H54 (cell line): ENCODE measurements at regions not wholly inside any gene's neighbourhood (a gene's known extent, or its start where the extent isn't known, plus 50 kb on each side); places are given as distances from the start of the nearest gene placed in this dataset.

Experiments
- DNase-seq: peaks from one replicate; pipeline ENCODE4 v3.0.0; 2011; ENCODE audit warnings: low spot score, mixed read lengths; ENCODE audit not compliant: insufficient read length
- FAIRE-seq: peaks from 3 replicates; lab custom pipeline; 2011; peaks lifted over from hg19 to GRCh38; lab: Jason Lieb, UNC
- POLR2A ChIP-seq: IDR thresholded peaks from 2 replicates; pipeline ENCODE4 v1.6.1; 2011; ENCODE audit warnings: low read depth, mild to moderate bottlenecking, low read length

DNA sequence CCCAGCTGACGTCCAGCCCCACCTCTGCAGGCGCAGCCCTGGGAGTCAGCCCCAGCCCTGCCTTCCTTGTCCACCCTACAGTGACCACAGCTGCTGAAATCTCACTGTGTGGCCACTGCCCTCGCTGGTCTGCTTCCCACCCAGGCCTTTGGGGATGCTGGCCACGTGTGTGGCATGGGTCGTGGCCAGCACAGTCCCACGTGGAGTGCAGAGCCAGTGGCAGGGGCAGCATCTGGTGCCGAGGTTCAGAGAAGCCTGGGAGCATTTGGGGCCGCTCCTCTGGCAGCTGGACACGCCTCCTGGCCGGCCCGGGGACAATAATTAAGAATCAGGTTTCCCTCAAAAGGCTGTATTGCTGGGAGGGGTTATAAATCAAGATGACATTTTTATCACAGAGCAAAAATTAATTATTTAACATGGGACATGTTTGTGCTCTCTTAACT lies 92.1 kb downstream of the HMX1 start:
- no peak for FAIRE-seq

GRCh38 chr4:8778760-8779159 lies 92.9 kb downstream of the HMX1 start:
- no peak for TF ChIP-seq POLR2A
- FAIRE-seq (no peak), DNase-seq (no peak)

More for the DNA sequence above, 92.1 kb downstream of the HMX1 start:
- TF ChIP-seq POLR2A, result no peak
- no peak for DNase-seq

DNA sequence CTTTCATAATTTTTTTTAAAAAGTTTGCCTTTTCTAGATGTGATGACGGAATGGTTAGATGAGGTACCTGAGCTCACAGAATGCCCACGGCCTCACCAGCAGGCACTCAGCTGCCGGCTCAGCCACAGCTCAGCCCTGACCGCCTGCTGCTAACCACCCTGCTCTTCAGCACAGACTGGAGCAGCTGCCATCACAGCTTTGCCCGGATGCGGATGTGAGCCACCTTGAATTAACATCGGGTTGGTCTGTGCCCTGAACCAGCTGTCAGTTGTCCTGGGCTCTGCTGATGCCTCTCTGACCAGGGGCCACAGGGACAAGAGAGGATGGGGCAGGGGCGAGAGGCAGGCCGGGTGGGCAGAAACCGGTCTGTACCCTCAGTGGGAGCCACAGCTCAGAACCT lies 93.3 kb downstream of the HMX1 start:
- TF ChIP-seq POLR2A, result no peak
- no peak for FAIRE-seq
- DNase-seq, result no peak

DNA sequence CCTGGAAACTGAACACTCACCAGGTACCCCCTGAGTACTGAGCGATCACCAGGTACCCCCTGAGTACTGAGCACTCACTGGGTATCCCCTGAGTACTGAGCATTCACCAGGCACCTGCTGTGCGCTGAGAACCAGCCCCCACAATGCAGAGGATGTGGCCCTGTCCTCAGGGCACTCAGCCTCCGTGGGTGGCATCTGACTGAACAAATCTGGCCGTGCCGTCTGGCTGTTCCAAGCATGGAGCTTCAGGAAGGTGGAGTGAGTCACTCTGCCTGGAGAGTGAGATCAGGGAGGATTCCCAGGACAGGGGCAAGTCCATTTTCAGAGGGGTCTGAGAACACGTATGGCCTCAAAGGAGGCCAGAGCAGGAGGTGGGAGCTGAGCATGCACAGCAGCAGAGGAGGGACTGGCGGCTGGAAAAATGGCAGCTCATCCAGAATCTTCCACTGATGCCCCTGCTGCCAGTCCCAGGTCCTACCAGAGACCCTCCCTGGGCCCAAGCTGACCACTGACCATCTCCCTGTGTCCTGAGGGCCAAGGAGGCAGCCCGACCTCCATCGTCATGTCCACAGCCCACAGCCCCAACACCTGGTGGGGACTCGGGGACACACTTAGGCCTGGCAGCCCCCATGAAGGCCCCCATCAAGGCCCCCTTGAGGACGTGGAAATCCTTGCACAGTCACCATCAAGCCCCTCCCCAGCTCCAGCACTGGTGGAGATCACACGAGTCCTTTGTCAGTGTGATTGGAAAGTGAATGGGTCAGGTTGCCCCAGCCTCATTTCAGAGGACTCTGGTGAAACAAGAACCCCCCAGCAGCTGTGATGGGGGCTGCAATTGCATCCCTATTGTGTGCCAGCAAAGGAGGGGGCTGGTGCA lies 94.1 kb downstream of the HMX1 start:
- no peak for TF ChIP-seq POLR2A
- no peak for FAIRE-seq
- peak; percentile 23 for DNase-seq

DNA sequence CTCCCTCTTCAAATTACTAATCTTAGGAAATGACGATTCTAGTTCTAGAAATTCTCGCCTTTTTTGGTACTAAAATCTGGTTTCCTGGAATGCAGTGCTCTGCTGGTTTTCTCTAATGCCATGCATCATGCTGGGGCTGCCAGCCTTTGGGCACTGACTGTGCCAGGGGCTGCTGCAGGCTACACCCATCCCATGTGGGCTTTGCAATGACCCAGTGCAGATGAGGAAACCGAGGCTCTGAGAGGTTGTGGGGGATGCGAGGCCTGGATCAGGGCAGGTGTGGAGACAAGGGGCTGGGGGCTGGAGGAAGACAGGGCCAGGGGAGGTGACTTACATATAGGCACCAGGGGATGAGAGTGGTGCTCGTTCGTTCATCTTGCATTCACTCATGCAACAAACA lies 95.3 kb downstream of the HMX1 start:
- no peak for TF ChIP-seq POLR2A
- no peak for DNase-seq
- FAIRE-seq, result no peak

DNA sequence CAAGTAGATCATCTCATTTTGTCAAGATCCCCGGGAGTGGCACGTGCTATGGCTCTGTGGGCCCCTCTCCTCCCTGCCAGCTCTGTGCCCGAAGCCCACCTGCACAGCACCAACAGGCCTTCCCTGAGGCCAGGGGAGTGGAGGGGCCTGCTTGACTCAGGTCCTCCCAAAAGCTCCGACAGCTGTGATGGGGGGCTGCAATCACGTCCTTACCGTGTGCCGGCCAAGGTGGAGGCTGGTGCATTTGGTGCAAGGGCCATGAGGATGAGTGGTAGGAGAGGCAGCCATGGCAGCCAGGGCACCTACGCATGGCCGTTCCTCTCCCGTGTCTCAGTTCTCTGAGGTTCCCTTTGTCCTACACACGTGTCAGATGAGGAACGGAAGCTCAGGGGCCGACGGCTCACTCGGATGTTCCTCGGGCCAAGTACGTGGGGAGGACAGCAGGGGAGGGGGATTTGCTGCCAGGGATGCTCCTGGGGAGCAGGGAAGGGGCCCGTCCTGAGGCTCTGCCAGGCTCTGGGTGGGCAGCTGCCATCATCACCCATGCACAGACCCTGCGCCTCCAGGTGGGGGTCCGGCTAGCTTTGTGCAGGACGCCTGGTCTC lies 95.8 kb downstream of the HMX1 start:
- DNase-seq (no peak), FAIRE-seq (no peak)
- TF ChIP-seq POLR2A, result no peak

DNA sequence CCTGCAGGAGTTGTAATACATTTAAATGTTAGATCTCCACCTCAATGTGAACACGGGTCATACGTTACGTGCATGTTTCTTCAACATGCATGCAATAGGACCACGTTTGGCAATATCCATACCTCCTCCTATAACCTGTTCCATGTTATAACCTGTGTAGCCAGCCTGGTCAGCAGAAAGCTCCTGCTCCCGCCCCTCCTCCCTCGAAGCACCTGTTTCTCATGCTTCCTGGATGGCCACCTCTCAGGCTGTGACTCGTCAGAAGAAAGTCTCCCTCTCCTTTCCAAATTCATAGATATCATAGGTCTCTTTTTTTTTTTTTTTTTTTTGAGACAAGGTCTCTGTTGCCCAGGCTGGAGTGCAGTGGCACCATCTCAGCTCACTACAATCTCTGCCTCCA lies 96.5 kb downstream of the HMX1 start:
- TF ChIP-seq POLR2A, result no peak
- DNase-seq (no peak), FAIRE-seq (no peak)

DNA sequence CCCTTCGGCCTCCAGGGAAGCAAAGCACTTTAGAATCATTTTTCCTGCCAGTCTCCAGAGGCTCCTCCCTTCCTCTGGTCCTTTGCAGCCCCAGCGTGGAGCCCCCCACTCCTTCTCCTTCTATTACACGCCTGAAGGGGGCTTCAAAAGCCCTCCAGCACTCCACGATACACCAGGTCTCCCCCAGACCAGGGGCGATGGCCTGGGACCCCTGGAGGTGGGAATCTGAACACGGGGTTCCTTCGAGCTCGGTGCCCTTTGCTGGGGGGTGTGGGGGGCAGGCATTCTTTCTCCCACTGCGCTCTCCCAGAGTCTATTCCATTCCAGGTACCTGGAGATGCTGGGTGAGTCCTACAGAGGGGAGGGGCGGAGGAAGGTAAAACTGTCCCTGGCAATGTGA lies 97.6 kb downstream of the HMX1 start:
- FAIRE-seq, result no peak
- TF ChIP-seq POLR2A, result no peak

DNA sequence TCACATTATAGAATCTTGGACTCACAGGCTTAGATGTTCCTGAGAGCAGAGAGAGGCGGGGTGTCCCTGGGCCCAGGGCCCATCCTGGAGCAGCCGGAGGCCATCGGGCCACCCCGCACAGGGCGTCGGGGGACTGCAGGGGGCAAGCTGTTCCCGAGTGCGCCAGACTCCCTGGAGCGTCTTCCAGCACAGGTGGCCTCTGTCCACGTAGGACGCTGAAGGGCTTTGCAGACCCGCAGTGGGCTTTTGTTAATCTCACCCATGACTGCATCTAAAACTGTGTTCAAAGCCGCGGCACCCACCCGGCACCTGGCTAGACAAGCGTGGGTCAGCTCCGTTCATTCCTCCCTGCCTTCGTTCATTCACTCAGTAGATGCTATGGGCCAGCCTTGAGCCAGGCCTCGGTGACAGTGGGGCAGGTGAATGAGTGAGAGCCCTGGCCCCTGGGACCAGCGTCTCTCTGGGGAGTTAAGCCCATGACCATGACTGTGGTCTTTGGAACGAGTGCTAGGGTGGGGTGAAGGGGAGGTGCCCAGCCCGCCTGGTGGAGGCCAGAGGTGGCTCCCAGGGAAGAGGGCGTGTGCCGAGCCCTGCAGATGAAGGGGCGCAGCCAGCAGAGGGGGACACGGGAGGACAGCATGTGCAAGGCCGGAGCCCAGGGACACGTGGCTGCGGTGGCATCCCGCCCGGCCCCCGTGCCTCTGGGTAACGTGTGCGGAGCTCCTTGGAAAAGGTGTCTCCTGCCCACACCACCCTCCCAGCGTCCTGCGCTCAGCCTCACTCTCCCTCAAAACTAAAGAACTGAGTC lies 98.3 kb downstream of the HMX1 start:
- no peak for FAIRE-seq
- TF ChIP-seq POLR2A, result no peak
- no peak for DNase-seq

More for the DNA sequence above, 97.6 kb downstream of the HMX1 start:
- no peak for DNase-seq

GRCh38 chr4:8772499-8773123 lies 99.0 kb downstream of the HMX1 start:
- DNase-seq (no peak), FAIRE-seq (no peak)
- no peak for TF ChIP-seq POLR2A

- TF ChIP-seq POLR2A, result no peak
- no peak for DNase-seq
- no peak for FAIRE-seq
These were observed 100.0 kb downstream of the HMX1 start for GRCh38 chr4:8771666-8772065.

GRCh38 chr4:8771258-8771590 lies 100.4 kb downstream of the HMX1 start:
- no peak for DNase-seq
- FAIRE-seq, result no peak
- TF ChIP-seq POLR2A, result no peak

- DNase-seq (no peak), FAIRE-seq (no peak)
- TF ChIP-seq POLR2A, result no peak
These were observed 101.0 kb downstream of the HMX1 start for GRCh38 chr4:8770518-8771257.
